Endothelial cell of umbilical vein (primary cell): ENCODE measurements at regions not wholly inside any gene's neighbourhood (a gene's known extent, or its start where the extent isn't known, plus 50 kb on each side); places are given as distances from the start of the nearest gene placed in this dataset.

Experiments
- BruUV-seq: library from RNA; stranded (reverse); fragments of 400-500 nt; replicated peaks from 2 replicates; lab custom pipeline; 2021; lab: Mats Ljungman, UMichigan
- CTCF ChIA-PET: fragments of 300-600, 350-600 bp; sonication (Branson Sonifier 250); formaldehyde crosslinking; loops from one replicate; lab custom pipeline; 2021; ENCODE audit warnings: antibody characterized with exemption, inconsistent platforms; lab: Charles Lee
- POLR2A ChIA-PET: fragments of 300-600, 350-600 bp; sonication (Branson Sonifier 250); formaldehyde crosslinking; loops from one replicate; lab custom pipeline; 2021; ENCODE audit warnings: antibody characterized with exemption, inconsistent platforms; lab: Charles Lee
- DNase-seq: peaks from one replicate; pipeline ENCODE4 v3.0.0-alpha.2; 2011; ENCODE audit warnings: low read depth, low spot score
- FAIRE-seq: peaks from 2 replicates; lab custom pipeline; 2011; peaks lifted over from hg19 to GRCh38; lab: Jason Lieb, UNC
- H2AFZ ChIP-seq: 2 replicates; pipeline ENCODE4 v1.6.0; 2012; ENCODE audit warnings: low read depth, low read length, control low read depth, inconsistent platforms
- H3K27ac ChIP-seq: 2 replicates; pipeline ENCODE4 v1.5.1; 2011; ENCODE audit warnings: low read depth, mild to moderate bottlenecking, control low read depth, low read length, moderate library complexity; ENCODE audit not compliant: insufficient read depth
- H3K27me3 ChIP-seq, 2 experiments: 2 replicates each; pipeline versions ENCODE4 v1.6.0 to v1.6.1; 2011; ENCODE audit warnings: low read length in 2 of 2, mixed read lengths in 1 of 2; ENCODE audit not compliant: control insufficient read depth in 2 of 2, insufficient read depth in 2 of 2
- H3K36me3 ChIP-seq, 2 experiments: 2 replicates in 1 of 2; 3 replicates in 1 of 2; pipeline ENCODE4 v1.5.1; 2011; ENCODE audit warnings: low read length in 2 of 2, mild to moderate bottlenecking in 1 of 2, moderate library complexity in 1 of 2; ENCODE audit not compliant: control insufficient read depth in 2 of 2, insufficient read depth in 2 of 2; ENCODE audit errors: extremely low read depth in 1 of 2
- H3K4me1 ChIP-seq: 3 replicates; pipeline ENCODE4 v1.5.1; 2011; ENCODE audit warnings: mild to moderate bottlenecking, low read length; ENCODE audit not compliant: control insufficient read depth, insufficient read depth; ENCODE audit errors: extremely low read depth
- H3K4me2 ChIP-seq: 2 replicates; pipeline ENCODE4 v1.6.1; 2011; ENCODE audit warnings: low read length, control low read depth, mixed read lengths; ENCODE audit not compliant: insufficient read depth
- H3K4me3 ChIP-seq, 3 experiments: fragments of 200-600 bp in 1 of 3; sonication (generic), shearing (Covaris generic) in 1 of 3; replicated peaks in 1 of 3; 2 replicates each; pipeline ENCODE4 v1.5.1; 2011 to 2016; ENCODE audit warnings: control low read depth in 3 of 3, low read length in 3 of 3, mild to moderate bottlenecking in 2 of 3, inconsistent platforms in 1 of 3, low read depth in 1 of 3, moderate library complexity in 1 of 3; ENCODE audit not compliant: insufficient read depth in 1 of 3
- H3K79me2 ChIP-seq: 2 replicates; pipeline ENCODE4 v1.6.0; 2012; ENCODE audit warnings: low read length, inconsistent platforms; ENCODE audit not compliant: control insufficient read depth, insufficient read depth
- H3K9ac ChIP-seq: replicated peaks from 2 replicates; pipeline ENCODE3; 2011; ENCODE audit warnings: low read length, control low read depth; ENCODE audit not compliant: insufficient read depth; ENCODE audit errors: extremely low read depth
- H3K9me1 ChIP-seq: replicated peaks from 3 replicates; pipeline ENCODE4 v1.6.0; 2011; ENCODE audit warnings: mild to moderate bottlenecking, low read length; ENCODE audit not compliant: control insufficient read depth, insufficient read depth; ENCODE audit errors: extremely low read depth
- H3K9me3 ChIP-seq: replicated peaks from 2 replicates; pipeline ENCODE4 v1.5.1; 2012; ENCODE audit warnings: low read length, inconsistent platforms; ENCODE audit not compliant: control insufficient read depth, insufficient read depth
- H4K20me1 ChIP-seq: replicated peaks from 2 replicates; pipeline ENCODE3; 2011; ENCODE audit warnings: mild to moderate bottlenecking, low read length; ENCODE audit not compliant: control insufficient read depth, insufficient read depth; ENCODE audit errors: extremely low read depth
- EZH2 ChIP-seq: IDR thresholded peaks from 2 replicates; pipeline ENCODE4 v1.6.1; 2012; ENCODE audit warnings: borderline replicate concordance, low read depth, mild to moderate bottlenecking, moderate library complexity, low read length, inconsistent platforms; ENCODE audit not compliant: severe bottlenecking
- FOS ChIP-seq: IDR thresholded peaks from 2 replicates; pipeline ENCODE4 v1.6.1; 2011; ENCODE audit warnings: mild to moderate bottlenecking, low read length, moderate library complexity, borderline replicate concordance; ENCODE audit not compliant: insufficient read depth
- GATA2 ChIP-seq: IDR thresholded peaks from 2 replicates; pipeline ENCODE4 v1.7.0; 2011; ENCODE audit warnings: low read depth, mild to moderate bottlenecking, moderate library complexity, mixed read lengths, low read length; ENCODE audit not compliant: insufficient read length, insufficient read depth
- JUN ChIP-seq: IDR thresholded peaks from 2 replicates; pipeline ENCODE4 v1.6.1; 2011; ENCODE audit warnings: borderline replicate concordance, low read depth; ENCODE audit not compliant: insufficient read length, insufficient read depth
- MYC ChIP-seq: IDR thresholded peaks from one replicate; pipeline ENCODE4 v1.6.1; 2011; ENCODE audit warnings: mild to moderate bottlenecking, low read depth, low read length
- POLR2A ChIP-seq: IDR thresholded peaks from 2 replicates; pipeline ENCODE4 v1.6.1; 2012; ENCODE audit warnings: low read depth, mild to moderate bottlenecking, control low read depth, low read length
- POLR2AphosphoS5 ChIP-seq: IDR thresholded peaks from 2 replicates; pipeline ENCODE4 v1.6.1; 2012; ENCODE audit warnings: low read depth, mild to moderate bottlenecking, control low read depth, low read length, moderate library complexity; ENCODE audit not compliant: insufficient read depth
- dilution Hi-C: fragments of 300-500 bp; cut with MboI; formaldehyde crosslinking; loops from one replicate; pipeline ENCODE4 v1.15.0; 2019; ENCODE audit warnings: low sequenced_read_pairs; ENCODE audit not compliant: extremely low pct_ligation_motif_present
- intact Hi-C: fragments of 100-400 bp; cut with micrococcal nuclease; formaldehyde crosslinking; loops from one replicate; pipeline ENCODE4 v1.10.0; 2022
- TF ChIP-seq, protein P1 (sequence below): IDR thresholded peaks from 2 replicates; pipeline ENCODE4 v1.6.1; 2011; ENCODE audit not compliant: insufficient read depth, insufficient read length
- TF ChIP-seq, protein P2 (sequence below), 2 donors: IDR thresholded peaks; 1 replicate in 1 of 2; 2 replicates in 1 of 2; pipeline ENCODE4 v1.5.1; 2011; ENCODE audit warnings: low read length in 2 of 2, mild to moderate bottlenecking in 2 of 2, moderate library complexity in 2 of 2, control low read depth in 1 of 2, inconsistent platforms in 1 of 2, low read depth in 1 of 2; ENCODE audit not compliant: insufficient read depth in 1 of 2; ENCODE audit errors: extremely low read depth in 1 of 2

DNA sequence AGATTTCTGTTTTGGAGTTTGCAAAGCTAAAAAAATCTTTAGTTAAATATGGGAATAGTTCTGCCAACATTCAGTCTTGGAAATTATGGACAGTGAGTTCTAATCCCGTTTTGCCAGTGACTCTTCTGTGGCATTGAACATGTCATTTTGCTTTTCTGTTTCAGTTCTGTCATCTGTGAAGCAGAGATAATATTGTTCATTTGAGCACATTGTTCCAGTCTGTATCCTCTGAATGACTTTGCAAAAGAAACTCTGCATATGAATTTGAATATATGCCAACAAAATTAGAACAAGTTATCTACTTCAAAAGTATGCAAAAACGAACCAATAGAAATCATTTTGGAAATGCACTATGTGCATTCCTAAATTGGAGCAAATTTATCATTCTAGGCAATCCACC lies 746.0 kb upstream of the POT1 start:
- H3K9me1 ChIP-seq, result no peaks in the 10 kb centered on the region
- FAIRE-seq, result no peak
- TF ChIP-seq EZH2 (no peak), FOS (no peak), POLR2A (no peak), GATA2 (no peak), JUN (no peak)
- TF ChIP-seq, protein P1, sequence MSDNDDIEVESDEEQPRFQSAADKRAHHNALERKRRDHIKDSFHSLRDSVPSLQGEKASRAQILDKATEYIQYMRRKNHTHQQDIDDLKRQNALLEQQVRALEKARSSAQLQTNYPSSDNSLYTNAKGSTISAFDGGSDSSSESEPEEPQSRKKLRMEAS, result no peak
- TF ChIP-seq, protein P2, sequence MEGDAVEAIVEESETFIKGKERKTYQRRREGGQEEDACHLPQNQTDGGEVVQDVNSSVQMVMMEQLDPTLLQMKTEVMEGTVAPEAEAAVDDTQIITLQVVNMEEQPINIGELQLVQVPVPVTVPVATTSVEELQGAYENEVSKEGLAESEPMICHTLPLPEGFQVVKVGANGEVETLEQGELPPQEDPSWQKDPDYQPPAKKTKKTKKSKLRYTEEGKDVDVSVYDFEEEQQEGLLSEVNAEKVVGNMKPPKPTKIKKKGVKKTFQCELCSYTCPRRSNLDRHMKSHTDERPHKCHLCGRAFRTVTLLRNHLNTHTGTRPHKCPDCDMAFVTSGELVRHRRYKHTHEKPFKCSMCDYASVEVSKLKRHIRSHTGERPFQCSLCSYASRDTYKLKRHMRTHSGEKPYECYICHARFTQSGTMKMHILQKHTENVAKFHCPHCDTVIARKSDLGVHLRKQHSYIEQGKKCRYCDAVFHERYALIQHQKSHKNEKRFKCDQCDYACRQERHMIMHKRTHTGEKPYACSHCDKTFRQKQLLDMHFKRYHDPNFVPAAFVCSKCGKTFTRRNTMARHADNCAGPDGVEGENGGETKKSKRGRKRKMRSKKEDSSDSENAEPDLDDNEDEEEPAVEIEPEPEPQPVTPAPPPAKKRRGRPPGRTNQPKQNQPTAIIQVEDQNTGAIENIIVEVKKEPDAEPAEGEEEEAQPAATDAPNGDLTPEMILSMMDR (IDR thresholded peaks at IDR 0.05; ENCODE audit: extremely low read depth in 1 of 2, insufficient read depth in 1 of 2, low read depth in 1 of 2, low read length in 2 of 2), result no peak
- no TSS peak for BruUV-seq
- no peaks in the 10 kb centered on the region for H3K27me3 ChIP-seq
- intact Hi-C loops (no loop called here), dilution Hi-C loops (no loop called here)
- H3K9me3 ChIP-seq, result no peaks in the 10 kb centered on the region
- no peak overlapping the region for H3K9ac ChIP-seq
- POLR2A ChIA-PET, result no interaction called here
- H3K36me3 ChIP-seq, result no peaks in the 10 kb centered on the region
- no peak for DNase-seq
- no peak overlapping the region for H3K4me3 ChIP-seq
- H3K27ac ChIP-seq, result no peak overlapping the region
- CTCF ChIA-PET, result interaction anchor here (1.5 kb wide), 1 partner anchor 616 kb away, joined by 7 read pairs; no protein-coding TSS in a partner anchor
- no peak overlapping the region for H3K4me2 ChIP-seq
- no peaks in the 10 kb centered on the region for H3K79me2 ChIP-seq
- peak overlapping the region; percentile 33 for H2AFZ ChIP-seq
- no peaks in the 10 kb centered on the region for H4K20me1 ChIP-seq
- H3K4me1 ChIP-seq, result no peaks in the 10 kb centered on the region

DNA sequence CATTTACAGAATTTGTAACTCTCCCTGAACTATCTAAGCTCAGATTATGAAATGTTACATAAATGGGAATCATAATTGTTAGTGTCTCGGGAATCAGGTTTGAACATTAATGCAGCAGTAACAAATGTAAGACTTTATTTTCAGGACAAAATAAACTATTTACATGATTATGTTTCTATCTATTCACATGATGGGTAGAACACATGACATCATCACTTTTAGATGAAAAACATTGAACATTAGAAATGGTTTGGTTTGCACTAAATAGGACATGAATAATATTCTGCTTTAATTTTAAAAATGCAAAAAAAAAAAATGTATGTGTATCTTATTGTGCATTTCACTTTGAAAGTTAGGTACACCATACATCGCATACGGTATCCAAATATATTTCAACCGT lies 745.5 kb upstream of the POT1 start:
- ChIA-PET CTCF (interaction anchor here (1.5 kb wide), 1 partner anchor 615 kb away, joined by 7 read pairs; no protein-coding TSS in a partner anchor), POLR2A (no interaction called here)
- Histone ChIP-seq H3K27me3 (no peaks in the 10 kb centered on the region), H4K20me1 (no peaks in the 10 kb centered on the region), H3K4me2 (no peak overlapping the region), H3K27ac (no peak overlapping the region), H3K9me3 (no peaks in the 10 kb centered on the region), H3K79me2 (no peaks in the 10 kb centered on the region), H3K4me3 (no peak overlapping the region), H3K9ac (no peak overlapping the region), H2AFZ (no peak overlapping the region), H3K36me3 (no peaks in the 10 kb centered on the region), H3K9me1 (no peaks in the 10 kb centered on the region), H3K4me1 (no peaks in the 10 kb centered on the region)
- FAIRE-seq, result no peak
- DNase-seq, result no peak
- TF ChIP-seq EZH2 (no peak), POLR2AphosphoS5 (no peak), GATA2 (no peak), FOS (no peak), POLR2A (no peak), MYC (no peak)
- TF ChIP-seq, protein P1, result no peak
- TF ChIP-seq, protein P2 (IDR thresholded peaks at IDR 0.05; ENCODE audit: extremely low read depth in 1 of 2, insufficient read depth in 1 of 2, low read depth in 1 of 2, low read length in 2 of 2), result no peak
- no TSS peak for BruUV-seq
- dilution Hi-C loops, result no loop called here
- intact Hi-C loops, result no loop called here
